ENCODE measurements at regions not wholly inside any gene's neighbourhood (a gene's known extent, or its start where the extent isn't known, plus 50 kb on each side); places are given as distances from the start of the nearest gene placed in this dataset.

DNA sequence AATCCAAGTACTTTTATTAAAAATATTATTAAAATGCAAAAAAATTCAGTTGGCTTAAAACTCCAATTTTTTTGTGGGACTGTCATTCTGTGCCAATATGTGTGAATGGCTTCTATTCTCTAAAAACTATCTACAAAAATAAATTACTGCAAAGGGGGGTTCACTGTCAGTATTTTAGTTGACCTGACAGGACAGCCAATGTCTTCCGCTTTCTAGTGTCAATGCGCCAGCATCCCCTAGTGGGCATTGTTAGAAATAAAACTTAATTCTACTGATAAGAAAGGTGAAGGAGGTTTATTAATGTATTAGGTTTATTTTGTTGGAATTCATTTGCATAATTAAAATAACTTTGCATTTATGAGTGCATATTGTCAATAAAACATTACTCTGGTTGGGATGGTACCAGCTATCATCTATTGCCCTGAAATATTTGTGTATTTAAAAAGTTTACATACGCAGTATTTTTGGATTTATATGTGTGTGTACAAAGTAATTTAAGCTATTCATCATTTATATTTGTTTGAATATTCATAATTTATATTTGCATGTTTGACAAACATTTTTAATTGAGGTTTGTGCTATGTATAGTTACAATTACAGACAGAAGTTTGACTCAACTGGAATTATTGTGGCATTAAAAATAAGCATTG lies 527.2 kb downstream of the FLRT2 start (continued):
- TF ChIP-seq YY1 (IDR thresholded peaks at IDR 0.05; ENCODE audit: insufficient read depth, insufficient replicate concordance, low read depth, low read length) (no peak), ZNF329 (CRISPR knock-in tag; IDR thresholded peaks at IDR 0.05; ENCODE audit: low read depth) (no peak), ZNF747 (CRISPR knock-in tag; IDR thresholded peaks at IDR 0.05; ENCODE audit: borderline replicate concordance) (no peak)
- TF ChIP-seq, protein P1, sequence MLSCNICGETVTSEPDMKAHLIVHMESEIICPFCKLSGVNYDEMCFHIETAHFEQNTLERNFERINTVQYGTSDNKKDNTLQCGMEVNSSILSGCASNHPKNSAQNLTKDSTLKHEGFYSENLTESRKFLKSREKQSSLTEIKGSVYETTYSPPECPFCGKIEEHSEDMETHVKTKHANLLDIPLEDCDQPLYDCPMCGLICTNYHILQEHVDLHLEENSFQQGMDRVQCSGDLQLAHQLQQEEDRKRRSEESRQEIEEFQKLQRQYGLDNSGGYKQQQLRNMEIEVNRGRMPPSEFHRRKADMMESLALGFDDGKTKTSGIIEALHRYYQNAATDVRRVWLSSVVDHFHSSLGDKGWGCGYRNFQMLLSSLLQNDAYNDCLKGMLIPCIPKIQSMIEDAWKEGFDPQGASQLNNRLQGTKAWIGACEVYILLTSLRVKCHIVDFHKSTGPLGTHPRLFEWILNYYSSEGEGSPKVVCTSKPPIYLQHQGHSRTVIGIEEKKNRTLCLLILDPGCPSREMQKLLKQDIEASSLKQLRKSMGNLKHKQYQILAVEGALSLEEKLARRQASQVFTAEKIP (CRISPR knock-in tag; IDR thresholded peaks at IDR 0.05; ENCODE audit: borderline replicate concordance) = no peak

DNA sequence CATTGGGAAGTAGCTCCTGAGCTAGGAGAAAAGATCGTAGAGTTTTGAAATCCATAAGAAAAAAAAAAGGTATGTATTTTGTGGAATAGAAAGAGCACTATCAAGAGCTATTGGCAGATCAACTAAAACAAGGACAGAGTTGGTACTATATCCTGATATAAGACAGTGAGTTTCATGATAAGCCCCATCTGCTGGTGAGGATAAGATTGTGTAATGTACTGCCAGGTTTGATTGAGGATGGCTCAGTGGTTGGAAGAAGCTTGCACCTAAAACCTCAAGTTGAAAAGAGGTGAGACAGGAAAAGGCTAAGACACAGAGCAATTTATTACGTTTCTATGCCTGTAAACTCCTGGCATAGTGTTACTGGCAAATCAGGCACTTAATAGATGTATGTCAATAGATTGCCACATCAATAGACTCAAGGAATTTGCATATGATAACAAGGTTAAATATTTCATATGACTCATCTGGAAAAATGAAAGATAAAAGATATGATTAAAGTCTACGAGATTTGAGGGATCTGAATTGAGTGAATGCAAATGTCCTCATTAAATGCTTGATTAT lies 525.6 kb downstream of the FLRT2 start:
- H4K20me1 ChIP-seq (ENCODE audit: insufficient read depth, low read length) = no peaks in the 10 kb centered on the region
- H3K4me3 ChIP-seq (replicated peaks in 1 of 3; ENCODE audit: insufficient read depth in 1 of 3, low read depth in 2 of 3, low read length in 3 of 3) = no peak overlapping the region
- H3K9me3 ChIP-seq (ENCODE audit: low read length) = no peaks in the 10 kb centered on the region; the same call in 1 of the 2 replicates
- no peaks in the 10 kb centered on the region for H3K79me2 ChIP-seq (ENCODE audit: insufficient read depth, low read length)
- ChIA-PET CTCF (ENCODE audit: low intra/inter-chr PET ratio, low total read pairs) (no interaction called here), POLR2A (no interaction called here)
- in situ Hi-C loops (cut with HindIII; ENCODE audit: extremely low pct_ligation_motif_present, low pct_unique_long_range_greater_than_20kb) = no loop called here
- no TSS peak for BruUV-seq (replicated peaks)
- intact Hi-C loops (cut with micrococcal nuclease; ENCODE audit: unreplicated experiment) = loop anchor here (2.0 to 5.0 kb wide), 2 partner anchors 187 to 847 kb away; no protein-coding TSS in a partner anchor
- no peak overlapping the region for H3K4me2 ChIP-seq (ENCODE audit: low read depth, low read length)
- no peaks in the 10 kb centered on the region for H3K4me1 ChIP-seq (ENCODE audit: insufficient read depth, low read length)
- no peak overlapping the region for H2AFZ ChIP-seq (ENCODE audit: low read length)
- no peak overlapping the region for H3K9ac ChIP-seq (ENCODE audit: insufficient read depth, low read depth, low read length)
- WGBS (ENCODE audit: low lambda C conversion rate) = 0% methylated on average over 3 of the region's 3 CpGs
- ATAC-seq = no peak
- H3K27ac ChIP-seq (ENCODE audit: extremely low read length, insufficient read depth, low read length) = no peak overlapping the region
- DNase-seq (ENCODE audit: low spot score) = no peak
- FAIRE-seq = no peak
- H3K36me3 ChIP-seq (replicated peaks in 1 of 2; ENCODE audit: control insufficient read depth in 1 of 2, insufficient read depth in 2 of 2, low read length in 2 of 2) = no peaks in the 10 kb centered on the region
- H3K27me3 ChIP-seq (ENCODE audit: control insufficient read depth in 1 of 2, insufficient read depth in 2 of 2, low read length in 2 of 2) = no peaks in the 10 kb centered on the region
- TF ChIP-seq EHMT2 (IDR thresholded peaks at IDR 0.05; ENCODE audit: borderline replicate concordance, low read depth, low read length) = no peak
- no peak for TF ChIP-seq ZMYM4 (CRISPR knock-in tag; IDR thresholded peaks at IDR 0.05)
- TF ChIP-seq, protein P2, sequence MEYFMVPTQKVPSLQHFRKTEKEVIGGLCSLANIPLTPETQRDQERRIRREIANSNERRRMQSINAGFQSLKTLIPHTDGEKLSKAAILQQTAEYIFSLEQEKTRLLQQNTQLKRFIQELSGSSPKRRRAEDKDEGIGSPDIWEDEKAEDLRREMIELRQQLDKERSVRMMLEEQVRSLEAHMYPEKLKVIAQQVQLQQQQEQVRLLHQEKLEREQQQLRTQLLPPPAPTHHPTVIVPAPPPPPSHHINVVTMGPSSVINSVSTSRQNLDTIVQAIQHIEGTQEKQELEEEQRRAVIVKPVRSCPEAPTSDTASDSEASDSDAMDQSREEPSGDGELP (IDR thresholded peaks at IDR 0.05; ENCODE audit: borderline replicate concordance, low read depth) = no peak
- TF ChIP-seq ISL2 (CRISPR knock-in tag; IDR thresholded peaks at IDR 0.05) = no peak
- no peak for TF ChIP-seq HIVEP1 (CRISPR knock-in tag; IDR thresholded peaks at IDR 0.05)
- no peak for TF ChIP-seq ZZZ3 (CRISPR knock-in tag; IDR thresholded peaks at IDR 0.05; ENCODE audit: borderline replicate concordance)
- no peak for TF ChIP-seq SMAD9 (CRISPR knock-in tag; IDR thresholded peaks at IDR 0.05)
- no peak for TF ChIP-seq ZFP36L1 (CRISPR knock-in tag; IDR thresholded peaks at IDR 0.05)
- no peak for TF ChIP-seq JUND (CRISPR knock-in tag; IDR thresholded peaks at IDR 0.05)
- TF ChIP-seq, protein P3, sequence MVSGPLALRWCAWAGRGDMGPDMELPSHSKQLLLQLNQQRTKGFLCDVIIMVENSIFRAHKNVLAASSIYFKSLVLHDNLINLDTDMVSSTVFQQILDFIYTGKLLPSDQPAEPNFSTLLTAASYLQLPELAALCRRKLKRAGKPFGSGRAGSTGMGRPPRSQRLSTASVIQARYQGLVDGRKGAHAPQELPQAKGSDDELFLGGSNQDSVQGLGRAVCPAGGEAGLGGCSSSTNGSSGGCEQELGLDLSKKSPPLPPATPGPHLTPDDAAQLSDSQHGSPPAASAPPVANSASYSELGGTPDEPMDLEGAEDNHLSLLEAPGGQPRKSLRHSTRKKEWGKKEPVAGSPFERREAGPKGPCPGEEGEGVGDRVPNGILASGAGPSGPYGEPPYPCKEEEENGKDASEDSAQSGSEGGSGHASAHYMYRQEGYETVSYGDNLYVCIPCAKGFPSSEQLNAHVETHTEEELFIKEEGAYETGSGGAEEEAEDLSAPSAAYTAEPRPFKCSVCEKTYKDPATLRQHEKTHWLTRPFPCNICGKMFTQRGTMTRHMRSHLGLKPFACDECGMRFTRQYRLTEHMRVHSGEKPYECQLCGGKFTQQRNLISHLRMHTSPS (CRISPR knock-in tag; IDR thresholded peaks at IDR 0.05; ENCODE audit: low read depth) = no peak
- TF ChIP-seq ZNF772 (CRISPR knock-in tag; IDR thresholded peaks at IDR 0.05) = no peak
- no peak for TF ChIP-seq ZNF652 (CRISPR knock-in tag; IDR thresholded peaks at IDR 0.05; ENCODE audit: borderline replicate concordance, low read depth)
- no peak for TF ChIP-seq PCBP2 (optimal IDR thresholded peaks at IDR 0.05; ENCODE audit: low read depth, low read length, poor library complexity, severe bottlenecking)
- no peak for TF ChIP-seq ZNF577 (CRISPR knock-in tag; IDR thresholded peaks at IDR 0.05; ENCODE audit: borderline replicate concordance, low read depth)
- TF ChIP-seq THAP11 (CRISPR knock-in tag; IDR thresholded peaks at IDR 0.05) = no peak
